GM12878 (cell line): ENCODE measurements at regions not wholly inside any gene's neighbourhood (a gene's known extent, or its start where the extent isn't known, plus 50 kb on each side); places are given as distances from the start of the nearest gene placed in this dataset.

Experiments used
- ATAC-seq: fragments of 200-7000 bp; cut with Tn5 transposase; 3 replicates; pipeline ENCODE4 v1.9.1; 2020; ENCODE audit warnings: mild to moderate bottlenecking, moderate library complexity
- BruUV-seq: library from RNA; stranded (reverse); fragments of 400-500 nt; replicated peaks from 2 replicates; lab custom pipeline; 2021; lab: Mats Ljungman, UMichigan
- CTCF ChIA-PET: fragments of 300-600 bp; sonication (Branson Sonifier 250); formaldehyde crosslinking; extraction: SDS; loops from one replicate; lab custom pipeline; 2021; ENCODE audit warnings: inconsistent platforms; lab: Yijun Ruan, JAX
- POLR2A ChIA-PET: fragments of 350-600 bp; formaldehyde crosslinking; extraction: SDS; loops from one replicate; lab custom pipeline; 2021; ENCODE audit warnings: inconsistent platforms; lab: Charles Lee
- RAD21 ChIA-PET: fragments of 300-600 bp; sonication (Branson Sonifier 250); formaldehyde crosslinking; loops from one replicate; lab custom pipeline; 2023; ENCODE audit warnings: antibody characterized with exemption; ENCODE audit not compliant: unreplicated experiment; lab: Charles Lee
- SMC1A ChIA-PET: fragments of 300-600 bp; sonication (Branson Sonifier 250); formaldehyde crosslinking; loops from one replicate; lab custom pipeline; 2023; ENCODE audit not compliant: unreplicated experiment, uncharacterized antibody; lab: Charles Lee
- DNase-seq: peaks from one replicate; pipeline ENCODE4 v3.0.0-alpha.2; 2011; ENCODE audit warnings: low read depth, low spot score
- FAIRE-seq: peaks from 3 replicates; lab custom pipeline; 2011; peaks lifted over from hg19 to GRCh38; lab: Jason Lieb, UNC
- H2AFZ ChIP-seq: 2 replicates; pipeline ENCODE4 v1.6.0; 2011; ENCODE audit warnings: low read depth, low read length, control low read depth; ENCODE audit not compliant: control insufficient read depth
- H3K27ac ChIP-seq: 2 replicates; pipeline ENCODE4 v1.5.1; 2011; ENCODE audit warnings: control low read depth; ENCODE audit not compliant: control insufficient read depth, insufficient read depth
- H3K27me3 ChIP-seq, 2 experiments: replicated peaks in 1 of 2; 2 replicates each; pipeline versions ENCODE4 v1.6.0 to v1.6.1; 2011; ENCODE audit warnings: low read length in 1 of 2; ENCODE audit not compliant: control insufficient read depth in 2 of 2, insufficient read depth in 2 of 2
- H3K36me3 ChIP-seq, 2 experiments: 2 replicates each; pipeline ENCODE4 v1.5.1; 2011; ENCODE audit warnings: low read length in 1 of 2; ENCODE audit not compliant: control insufficient read depth in 2 of 2, insufficient read depth in 2 of 2
- H3K4me1 ChIP-seq: 2 replicates; pipeline ENCODE4 v1.6.1; 2011; ENCODE audit warnings: mild to moderate bottlenecking, low read length, moderate library complexity, mixed read lengths; ENCODE audit not compliant: control insufficient read depth, insufficient read depth
- H3K4me2 ChIP-seq: 2 replicates; pipeline ENCODE4 v1.6.0; 2011; ENCODE audit warnings: control low read depth; ENCODE audit not compliant: control insufficient read depth, insufficient read depth
- H3K4me3 ChIP-seq: fragments of 200-600 bp; sonication (generic); 2 replicates; pipeline ENCODE4 v1.5.1; 2016
- H3K79me2 ChIP-seq: 2 replicates; pipeline ENCODE4 v1.6.0; 2011; ENCODE audit warnings: low read length; ENCODE audit not compliant: control insufficient read depth, insufficient read depth
- H3K9ac ChIP-seq: 2 replicates; pipeline ENCODE4 v1.8.0; 2011; ENCODE audit warnings: low read length, control low read depth, mixed read lengths; ENCODE audit not compliant: control insufficient read depth, insufficient read depth
- H3K9me3 ChIP-seq: replicated peaks from 3 replicates; pipeline ENCODE4 v1.5.1; 2011; ENCODE audit warnings: mild to moderate bottlenecking, low read length; ENCODE audit not compliant: control insufficient read depth, insufficient read depth
- H4K20me1 ChIP-seq: 2 replicates; pipeline ENCODE4 v1.6.0; 2011; ENCODE audit not compliant: control insufficient read depth, insufficient read depth
- BCL11A ChIP-seq: IDR thresholded peaks from 2 replicates; pipeline ENCODE4 v1.6.1; 2011; ENCODE audit warnings: low read depth, low read length
- E4F1 ChIP-seq: fragments of 450-650 bp; IDR thresholded peaks from 2 replicates; pipeline ENCODE4 v1.6.1; 2018; ENCODE audit warnings: borderline replicate concordance, mild to moderate bottlenecking; ENCODE audit not compliant: partially characterized antibody
- HCFC1 ChIP-seq: fragments of 150-350 bp; IDR thresholded peaks from 2 replicates; pipeline ENCODE4 v1.6.1; 2014; ENCODE audit warnings: low read length
- IKZF1 ChIP-seq: fragments of 450-650 bp; conservative IDR thresholded peaks from 2 replicates; pipeline ENCODE4 v1.6.1; 2017; ENCODE audit warnings: antibody characterized with exemption, mild to moderate bottlenecking
- IRF3 ChIP-seq: fragments of 450-650 bp; IDR thresholded peaks from 2 replicates; pipeline ENCODE4 v1.6.1; 2014; ENCODE audit warnings: mild to moderate bottlenecking
- NKRF ChIP-seq: fragments of 450-650 bp; conservative IDR thresholded peaks from 2 replicates; pipeline ENCODE4 v1.6.1; 2017; ENCODE audit warnings: mild to moderate bottlenecking, moderate library complexity
- NR2C1 ChIP-seq: fragments of 450-650 bp; IDR thresholded peaks from 2 replicates; pipeline ENCODE4 v1.6.1; 2017; ENCODE audit warnings: antibody characterized with exemption, mild to moderate bottlenecking, moderate library complexity
- RELA ChIP-seq: fragments of 450-650 bp; IDR thresholded peaks from 2 replicates; pipeline ENCODE4 v1.8.0; 2014; ENCODE audit warnings: borderline replicate concordance; ENCODE audit not compliant: partially characterized antibody
- RELB ChIP-seq: fragments of 450-650 bp; IDR thresholded peaks from 2 replicates; pipeline ENCODE4 v1.6.1; 2017; ENCODE audit warnings: low read depth, mild to moderate bottlenecking, moderate library complexity
- RUNX3 ChIP-seq: IDR thresholded peaks from 2 replicates; pipeline ENCODE4 v1.6.1; 2012; ENCODE audit warnings: low read length, inconsistent platforms
- SUPT20H ChIP-seq: IDR thresholded peaks from 2 replicates; pipeline ENCODE4 v1.6.1; 2011; ENCODE audit warnings: low read depth, mild to moderate bottlenecking, low read length, moderate library complexity, borderline replicate concordance; ENCODE audit not compliant: control insufficient read depth
- TCF7 ChIP-seq: IDR thresholded peaks from 2 replicates; pipeline ENCODE4 v1.6.1; 2014; ENCODE audit warnings: antibody characterized with exemption, borderline replicate concordance
- YBX1 ChIP-seq: fragments of 450-650 bp; IDR thresholded peaks from 2 replicates; pipeline ENCODE4 v1.6.1; 2016; ENCODE audit warnings: antibody characterized with exemption
- ZNF384 ChIP-seq: IDR thresholded peaks from 2 replicates; pipeline ENCODE4 v1.6.1; 2012; ENCODE audit warnings: low read depth, mild to moderate bottlenecking, low read length, improper control_type of control experiment, borderline replicate concordance
- WGBS: methylation state at CpG from one replicate; pipeline ENCODE4 v1.1.6; 2016; ENCODE audit warnings: low lambda C conversion rate; ENCODE audit not compliant: insufficient replicate concordance, insufficient coverage; ENCODE audit errors: missing lambda C conversion rate; 5-methylcytosine and 5-hydroxymethylcytosine counted together
- in situ Hi-C: fragments of 300-500 bp; cut with MboI; formaldehyde crosslinking; loops from 9 replicates; pipeline ENCODE4 v1.14.3; 2018; ENCODE audit warnings: mixed read lengths
- intact Hi-C: fragments of 100-400 bp; cut with micrococcal nuclease; formaldehyde crosslinking; loops from one replicate; pipeline ENCODE4 v1.14.2; 2022; ENCODE audit not compliant: unreplicated experiment

- Histone ChIP-seq H3K27ac (no peak overlapping the region), H4K20me1 (no peaks in the 10 kb centered on the region), H3K27me3 (no peaks in the 10 kb centered on the region), H3K4me2 (no peak overlapping the region), H3K9ac (no peak overlapping the region), H3K4me1 (no peaks in the 10 kb centered on the region), H3K4me3 (no peak overlapping the region), H2AFZ (no peak overlapping the region), H3K79me2 (no peaks in the 10 kb centered on the region), H3K36me3 (no peaks in the 10 kb centered on the region), H3K9me3 (no peaks in the 10 kb centered on the region)
- no peak for DNase-seq
- ATAC-seq = no peak
- CTCF ChIA-PET = interaction anchor here (1.0 to 2.0 kb wide), 3 partner anchors 9 to 603 kb away, joined by 3 to 4 read pairs (median 3); no protein-coding TSS in a partner anchor
- POLR2A ChIA-PET = no interaction called here
- in situ Hi-C loops = no loop called here
- BruUV-seq = no TSS peak
- intact Hi-C loops = no loop called here
- SMC1A ChIA-PET = interaction anchor here (0.9 kb wide), 1 partner anchor 674 kb away, joined by 4 read pairs; no protein-coding TSS in a partner anchor
- RAD21 ChIA-PET = interaction anchor here (0.7 kb wide), 1 partner anchor 404 kb away, joined by 3 read pairs; no protein-coding TSS in a partner anchor
- WGBS = 36% methylated on average over 3 of the region's 3 CpGs
- no peak for FAIRE-seq
- TF ChIP-seq E4F1 = no peak
- no peak for TF ChIP-seq IRF3
- no peak for TF ChIP-seq NR2C1
- TF ChIP-seq SUPT20H = no peak
- TF ChIP-seq YBX1 = no peak
- no peak for TF ChIP-seq NKRF
- no peak for TF ChIP-seq HCFC1
- no peak for TF ChIP-seq RELA
- TF ChIP-seq IKZF1 = no peak
- TF ChIP-seq TCF7 = no peak
- TF ChIP-seq BCL11A = no peak
- no peak for TF ChIP-seq ZNF384
- no peak for TF ChIP-seq RELB
- no peak for TF ChIP-seq RUNX3
Observed at GRCh38 chr3:82093641-82094040, 332.2 kb upstream of the GBE1 start.
